ENCODE measurements at regions not wholly inside any gene's neighbourhood (a gene's known extent, or its start where the extent isn't known, plus 50 kb on each side); places are given as distances from the start of the nearest gene placed in this dataset.
"Not testable (repeated sequence)": the region's sequence is repeated elsewhere in the genome, so short reads cannot be mapped to it uniquely, and the experiment has no call there.

GRCh38 chr5:96322217-96322616 lies 110.8 kb downstream of the PCSK1 start:
- ATAC-seq = no peak
- WGBS, 2 donors (ENCODE audit: low coverage in 1 of 2) = 55 to 73% methylated on average over 3 of the region's 3 CpGs

GRCh38 chr5:96321345-96321744 lies 111.7 kb downstream of the PCSK1 start:
- no peak for TF ChIP-seq EP300 (IDR thresholded peaks at IDR 0.05)
- no peak for TF ChIP-seq POLR2AphosphoS5 (IDR thresholded peaks at IDR 0.05)
- H3K27ac ChIP-seq = no peak overlapping the region
- H3K4me1 ChIP-seq = no peaks in the 10 kb centered on the region
- H3K9me3 ChIP-seq = no peaks in the 10 kb centered on the region
- no peak overlapping the region for H3K4me3 ChIP-seq
- no peak for ATAC-seq
- no peaks in the 10 kb centered on the region for H3K36me3 ChIP-seq
- H3K27me3 ChIP-seq = no peaks in the 10 kb centered on the region

More at GRCh38 chr5:96322217-96322616, 110.8 kb downstream of the PCSK1 start:
- TF ChIP-seq CTCF (IDR thresholded peaks at IDR 0.05) (no peak), POLR2AphosphoS5 (IDR thresholded peaks at IDR 0.05) (no peak), EP300 (IDR thresholded peaks at IDR 0.05) (no peak), POLR2A (IDR thresholded peaks at IDR 0.05) (no peak)
- Histone ChIP-seq H3K27ac (no peak overlapping the region), H3K9me3 (no peaks in the 10 kb centered on the region), H3K27me3 (no peaks in the 10 kb centered on the region), H3K4me3 (no peak overlapping the region), H3K4me1 (no peaks in the 10 kb centered on the region), H3K36me3 (no peaks in the 10 kb centered on the region)

GRCh38 chr5:96320797-96321196 lies 112.3 kb downstream of the PCSK1 start:
- H3K27me3 ChIP-seq = no peaks in the 10 kb centered on the region
- WGBS, 2 donors (ENCODE audit: low coverage in 1 of 2) = 87 to 91% methylated on average over 2 to 3 of the region's 3 CpGs
- H3K27ac ChIP-seq = no peak overlapping the region
- H3K9me3 ChIP-seq = no peaks in the 10 kb centered on the region
- no peak for TF ChIP-seq CTCF (IDR thresholded peaks at IDR 0.05)
- no peak for TF ChIP-seq POLR2A (IDR thresholded peaks at IDR 0.05)
- no peak for TF ChIP-seq POLR2AphosphoS5 (IDR thresholded peaks at IDR 0.05)
- H3K36me3 ChIP-seq = no peaks in the 10 kb centered on the region
- ATAC-seq = no peak
- no peaks in the 10 kb centered on the region for H3K4me1 ChIP-seq
- no peak overlapping the region for H3K4me3 ChIP-seq

GRCh38 chr5:96319981-96320739 lies 112.9 kb downstream of the PCSK1 start:
- H3K4me1 ChIP-seq, H3K36me3 ChIP-seq: not testable (repeated sequence)
- 73 to 75% methylated on average over 6 to 8 of the region's 11 CpGs for WGBS, 2 donors (ENCODE audit: low coverage in 1 of 2)

GRCh38 chr5:96318569-96319110 lies 114.4 kb downstream of the PCSK1 start:
- no peak overlapping the region for H3K4me3 ChIP-seq
- TF ChIP-seq POLR2AphosphoS5 (IDR thresholded peaks at IDR 0.05) = no peak
- no peak for TF ChIP-seq CTCF (IDR thresholded peaks at IDR 0.05)
- no peak for TF ChIP-seq POLR2A (IDR thresholded peaks at IDR 0.05)
- TF ChIP-seq EP300 (IDR thresholded peaks at IDR 0.05) = no peak
- H3K27ac ChIP-seq = no peak overlapping the region
- H3K9me3 ChIP-seq = no peaks in the 10 kb centered on the region
- ATAC-seq = no peak
- WGBS, 2 donors (ENCODE audit: low coverage in 1 of 2) = 91 to 100% methylated on average over 1 of the region's 1 CpG
- H3K4me1 ChIP-seq = no peaks in the 10 kb centered on the region
- H3K27me3 ChIP-seq = no peaks in the 10 kb centered on the region
- no peaks in the 10 kb centered on the region for H3K36me3 ChIP-seq

More at GRCh38 chr5:96319981-96320739, 112.9 kb downstream of the PCSK1 start:
- H3K27ac ChIP-seq, ATAC-seq, H3K4me3 ChIP-seq, H3K27me3 ChIP-seq, H3K9me3 ChIP-seq: not testable (repeated sequence)

- H3K27me3 ChIP-seq = no peaks in the 10 kb centered on the region
- H3K36me3 ChIP-seq = no peaks in the 10 kb centered on the region
- no peak overlapping the region for H3K4me3 ChIP-seq
- TF ChIP-seq POLR2A (IDR thresholded peaks at IDR 0.05) = no peak
- no peak for TF ChIP-seq EP300 (IDR thresholded peaks at IDR 0.05)
- TF ChIP-seq CTCF (IDR thresholded peaks at IDR 0.05) = no peak
- TF ChIP-seq POLR2AphosphoS5 (IDR thresholded peaks at IDR 0.05) = no peak
- WGBS, 2 donors (ENCODE audit: low coverage in 1 of 2) = 78 to 93% methylated on average over 3 of the region's 3 CpGs
- H3K27ac ChIP-seq = no peak overlapping the region
- H3K9me3 ChIP-seq = no peaks in the 10 kb centered on the region
- ATAC-seq = no peak
- no peaks in the 10 kb centered on the region for H3K4me1 ChIP-seq
These were observed 115.1 kb downstream of the PCSK1 start for GRCh38 chr5:96317945-96318344.

Measured in gastroesophageal sphincter (tissue), 4 donors.